ENCODE measurements at regions not wholly inside any gene's neighbourhood (a gene's known extent, or its start where the extent isn't known, plus 50 kb on each side); places are given as distances from the start of the nearest gene placed in this dataset.

- Mint-ChIP-seq H3K36me3 (ENCODE audit: low read depth) (peaks cover 9% of the 10 kb centered on the region), H3K4me1 (ENCODE audit: low read depth) (peaks cover 63% of the 10 kb centered on the region), H3K4me3 (peak overlapping the region; percentile 26), H3K9me3 (no peaks in the 10 kb centered on the region), H3K27ac (peak overlapping the region; percentile 77), H3K27me3 (ENCODE audit: low read depth) (peaks cover 17% of the 10 kb centered on the region)
Observed at GRCh38 chr2:8312221-8312620, 369.6 kb upstream of the ID2 start.

DNA sequence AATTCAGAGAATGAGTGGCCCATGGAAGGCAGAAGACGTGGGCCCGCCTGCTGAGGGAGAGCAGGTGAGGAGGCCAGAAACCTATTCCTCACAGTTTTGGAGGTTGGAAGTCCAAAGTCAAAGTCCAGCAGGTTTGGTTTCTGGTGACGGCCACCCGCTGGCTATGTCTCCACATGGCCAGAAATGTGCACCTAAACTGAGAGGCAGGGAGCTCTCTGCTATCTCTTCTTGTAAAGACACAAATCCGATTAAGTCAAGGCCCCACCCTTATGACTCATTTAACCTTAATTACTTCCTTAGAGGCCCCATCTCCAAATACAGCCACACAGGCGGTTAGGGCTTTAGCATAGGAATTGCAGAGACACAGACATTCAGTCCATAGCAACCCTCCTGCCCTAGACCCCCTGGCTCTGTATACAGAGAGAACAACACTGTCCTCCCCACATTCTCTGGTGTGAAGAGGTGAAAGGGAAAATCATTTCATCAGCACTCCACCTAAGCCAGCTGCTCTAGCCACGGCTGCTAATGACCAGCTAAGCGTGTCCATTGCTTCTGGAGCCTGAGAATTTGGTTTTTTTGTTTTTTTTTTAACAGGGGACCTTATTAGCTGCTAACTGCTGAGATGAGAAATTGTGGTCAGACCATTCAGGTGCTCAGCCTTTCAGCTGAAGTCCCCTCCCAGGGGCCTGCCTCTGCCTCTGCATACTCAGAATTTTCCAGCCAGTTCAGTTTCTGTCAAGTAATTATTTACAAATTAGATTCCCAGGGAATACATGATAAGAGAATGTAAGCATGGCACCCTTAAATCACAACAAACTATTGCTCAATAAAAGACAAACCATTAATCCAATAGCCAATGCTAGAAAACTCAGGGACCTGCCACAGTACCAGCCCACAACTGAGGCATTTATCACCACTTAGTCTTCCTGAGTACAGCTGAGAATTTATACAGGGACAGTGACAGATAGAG lies 368.7 kb upstream of the ID2 start:
- peak overlapping the region; percentile 20 for H3K4me3 Mint-ChIP-seq
- H3K36me3 Mint-ChIP-seq (ENCODE audit: low read depth), result peaks cover 9% of the 10 kb centered on the region
- peaks cover 24% of the 10 kb centered on the region for H3K27me3 Mint-ChIP-seq (ENCODE audit: low read depth)
- no peaks in the 10 kb centered on the region for H3K9me3 Mint-ChIP-seq
- peaks cover 61% of the 10 kb centered on the region for H3K4me1 Mint-ChIP-seq (ENCODE audit: low read depth)
- peak overlapping the region; percentile 77 for H3K27ac Mint-ChIP-seq

DNA sequence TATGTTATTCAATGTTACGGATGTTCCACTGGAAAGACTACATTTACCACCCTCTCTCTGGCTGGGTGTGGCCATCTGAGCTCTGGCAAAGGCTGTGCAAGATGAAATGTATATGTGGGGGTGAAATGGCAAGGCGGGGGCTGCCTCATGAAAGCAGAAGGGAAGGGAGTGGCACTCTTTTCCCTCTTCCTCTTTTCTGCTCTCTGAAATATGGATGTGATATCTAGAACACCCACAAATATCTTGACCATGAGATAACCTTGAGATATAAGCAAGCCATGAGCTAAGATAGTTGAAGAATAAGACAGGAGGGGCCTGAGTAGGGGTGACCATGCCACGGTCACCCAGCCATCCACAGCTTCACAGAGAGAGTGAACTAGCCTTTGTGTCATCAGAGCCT lies 367.8 kb upstream of the ID2 start:
- Mint-ChIP-seq H3K9me3 (no peaks in the 10 kb centered on the region), H3K4me3 (no peak overlapping the region), H3K27ac (no peak overlapping the region), H3K4me1 (ENCODE audit: low read depth) (peaks cover 54% of the 10 kb centered on the region), H3K27me3 (ENCODE audit: low read depth) (peaks cover 24% of the 10 kb centered on the region), H3K36me3 (ENCODE audit: low read depth) (peaks cover 6% of the 10 kb centered on the region)

- H3K27ac Mint-ChIP-seq, result no peak overlapping the region
- H3K36me3 Mint-ChIP-seq (ENCODE audit: low read depth), result peaks cover 3% of the 10 kb centered on the region
- H3K4me3 Mint-ChIP-seq, result no peak overlapping the region
- H3K4me1 Mint-ChIP-seq (ENCODE audit: low read depth), result peaks cover 41% of the 10 kb centered on the region
- peaks cover 31% of the 10 kb centered on the region for H3K27me3 Mint-ChIP-seq (ENCODE audit: low read depth)
- H3K9me3 Mint-ChIP-seq, result no peaks in the 10 kb centered on the region
Observed at GRCh38 chr2:8315531-8316165, 366.2 kb upstream of the ID2 start.

- H3K27ac Mint-ChIP-seq, result no peak overlapping the region
Observed at GRCh38 chr2:8316356-8316755, 365.5 kb upstream of the ID2 start.

DNA sequence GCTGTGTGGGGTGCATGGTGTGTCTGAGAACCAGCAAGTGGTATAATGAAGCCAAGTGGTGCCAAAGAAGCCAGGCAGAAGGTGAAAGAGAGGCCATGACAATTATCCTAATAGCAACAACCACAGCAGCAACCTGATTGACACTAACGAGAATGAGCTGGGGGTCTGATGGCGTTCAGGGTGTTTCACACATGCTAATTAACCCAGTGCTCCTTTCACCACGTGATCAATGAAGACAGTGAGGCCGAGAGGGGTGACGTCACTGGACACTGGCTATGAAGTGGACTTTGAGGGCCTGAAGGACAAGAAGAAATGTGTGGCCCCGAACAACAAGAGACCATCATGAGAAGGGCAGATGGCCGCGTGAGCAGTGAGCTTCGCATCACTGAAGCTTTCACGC lies 364.4 kb upstream of the ID2 start:
- H3K27ac Mint-ChIP-seq, result no peak overlapping the region
- H3K36me3 Mint-ChIP-seq (ENCODE audit: low read depth), result peaks cover 4% of the 10 kb centered on the region
- no peaks in the 10 kb centered on the region for H3K9me3 Mint-ChIP-seq
- H3K27me3 Mint-ChIP-seq (ENCODE audit: low read depth), result peaks cover 34% of the 10 kb centered on the region
- no peak overlapping the region for H3K4me3 Mint-ChIP-seq
- peaks cover 25% of the 10 kb centered on the region for H3K4me1 Mint-ChIP-seq (ENCODE audit: low read depth)

More at GRCh38 chr2:8316356-8316755, 365.5 kb upstream of the ID2 start:
- Mint-ChIP-seq H3K4me1 (ENCODE audit: low read depth) (peaks cover 34% of the 10 kb centered on the region), H3K9me3 (no peaks in the 10 kb centered on the region), H3K36me3 (ENCODE audit: low read depth) (peaks cover 4% of the 10 kb centered on the region), H3K4me3 (no peak overlapping the region), H3K27me3 (ENCODE audit: low read depth) (peaks cover 34% of the 10 kb centered on the region)

DNA sequence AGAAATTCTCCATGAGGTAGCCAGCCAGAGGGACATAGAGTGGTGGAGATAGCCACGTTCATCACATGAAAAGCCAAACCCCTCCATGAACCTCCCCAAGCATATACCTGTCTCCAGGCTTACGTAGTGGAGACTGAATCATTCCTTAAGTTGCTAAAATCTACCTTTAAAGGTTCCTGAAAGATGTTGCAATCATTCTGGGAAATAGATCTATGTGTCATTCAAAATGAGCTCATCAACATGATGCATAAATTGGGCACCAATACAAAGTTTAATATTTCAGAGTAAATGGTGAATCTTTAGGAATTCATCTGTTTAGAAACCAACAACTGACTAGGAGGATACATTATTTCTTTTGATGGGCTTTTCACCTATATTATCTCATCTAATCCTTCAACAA lies 362.6 kb upstream of the ID2 start:
- no peak overlapping the region for H3K4me3 Mint-ChIP-seq
- peaks cover 4% of the 10 kb centered on the region for H3K36me3 Mint-ChIP-seq (ENCODE audit: low read depth)
- peaks cover 13% of the 10 kb centered on the region for H3K4me1 Mint-ChIP-seq (ENCODE audit: low read depth)
- H3K27ac Mint-ChIP-seq, result no peak overlapping the region
- H3K27me3 Mint-ChIP-seq (ENCODE audit: low read depth), result peaks cover 43% of the 10 kb centered on the region
- no peaks in the 10 kb centered on the region for H3K9me3 Mint-ChIP-seq

DNA sequence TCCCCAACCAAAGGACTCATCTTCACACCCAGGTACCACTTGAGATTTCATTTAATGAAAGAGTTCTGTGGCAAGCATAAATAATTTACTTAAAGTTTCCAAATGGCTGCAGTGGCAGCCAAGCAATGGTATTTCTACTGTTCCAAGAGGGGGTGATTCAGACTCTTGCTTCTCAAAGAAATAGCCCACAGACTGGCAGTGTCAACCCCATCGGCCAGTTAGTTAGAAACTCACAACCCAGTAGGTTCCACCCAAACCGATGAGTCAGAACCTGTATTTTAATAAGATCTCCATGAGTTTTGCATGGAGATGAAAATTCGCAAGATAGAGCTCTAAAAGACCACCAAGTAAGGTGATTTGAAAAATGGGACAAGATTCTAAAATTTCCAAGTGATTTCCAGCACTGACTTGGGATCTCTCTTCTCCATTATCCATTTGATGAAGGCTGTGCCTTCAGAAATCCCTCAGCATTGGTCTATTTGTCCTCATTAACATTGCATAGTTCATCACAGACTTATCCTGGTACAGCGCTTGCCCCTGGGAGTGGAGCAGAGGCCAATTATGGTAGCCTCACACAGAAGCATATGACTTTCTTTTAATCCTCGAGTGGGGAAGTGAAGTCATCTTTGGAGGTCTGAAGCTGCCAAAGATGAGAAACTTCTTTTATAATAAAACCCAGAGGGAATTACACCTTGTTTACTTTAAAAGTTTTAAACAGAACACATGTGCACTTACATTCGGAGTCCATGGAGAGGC lies 361.4 kb upstream of the ID2 start:
- Mint-ChIP-seq H3K9me3 (no peaks in the 10 kb centered on the region), H3K36me3 (ENCODE audit: low read depth) (peaks cover 4% of the 10 kb centered on the region), H3K4me1 (ENCODE audit: low read depth) (peaks cover 22% of the 10 kb centered on the region), H3K4me3 (no peak overlapping the region), H3K27ac (no peak overlapping the region), H3K27me3 (ENCODE audit: low read depth) (peaks cover 47% of the 10 kb centered on the region)

DNA sequence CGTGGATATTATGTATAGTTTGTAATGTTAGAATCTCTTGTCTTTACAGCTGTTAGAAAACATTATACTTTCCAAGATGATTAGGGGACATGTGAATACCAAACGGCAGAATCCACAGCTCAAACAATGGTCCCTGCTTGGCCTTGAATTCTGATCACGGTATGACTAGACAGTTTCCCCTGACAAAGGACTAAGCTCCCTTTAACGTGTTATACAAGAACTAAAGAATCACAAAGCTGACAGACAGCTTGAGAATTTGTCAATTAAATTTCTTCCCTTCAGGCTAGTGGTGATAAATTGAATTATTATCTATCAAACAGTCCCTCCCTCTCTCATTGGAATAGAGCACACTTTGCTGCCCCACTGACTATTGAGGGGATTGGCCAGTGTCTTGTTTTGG lies 359.2 kb upstream of the ID2 start:
- no peaks in the 10 kb centered on the region for H3K9me3 Mint-ChIP-seq
- H3K27ac Mint-ChIP-seq, result no peak overlapping the region
- peaks cover 6% of the 10 kb centered on the region for H3K36me3 Mint-ChIP-seq (ENCODE audit: low read depth)
- peaks cover 28% of the 10 kb centered on the region for H3K4me1 Mint-ChIP-seq (ENCODE audit: low read depth)
- no peak overlapping the region for H3K4me3 Mint-ChIP-seq
- H3K27me3 Mint-ChIP-seq (ENCODE audit: low read depth), result peaks cover 35% of the 10 kb centered on the region

DNA sequence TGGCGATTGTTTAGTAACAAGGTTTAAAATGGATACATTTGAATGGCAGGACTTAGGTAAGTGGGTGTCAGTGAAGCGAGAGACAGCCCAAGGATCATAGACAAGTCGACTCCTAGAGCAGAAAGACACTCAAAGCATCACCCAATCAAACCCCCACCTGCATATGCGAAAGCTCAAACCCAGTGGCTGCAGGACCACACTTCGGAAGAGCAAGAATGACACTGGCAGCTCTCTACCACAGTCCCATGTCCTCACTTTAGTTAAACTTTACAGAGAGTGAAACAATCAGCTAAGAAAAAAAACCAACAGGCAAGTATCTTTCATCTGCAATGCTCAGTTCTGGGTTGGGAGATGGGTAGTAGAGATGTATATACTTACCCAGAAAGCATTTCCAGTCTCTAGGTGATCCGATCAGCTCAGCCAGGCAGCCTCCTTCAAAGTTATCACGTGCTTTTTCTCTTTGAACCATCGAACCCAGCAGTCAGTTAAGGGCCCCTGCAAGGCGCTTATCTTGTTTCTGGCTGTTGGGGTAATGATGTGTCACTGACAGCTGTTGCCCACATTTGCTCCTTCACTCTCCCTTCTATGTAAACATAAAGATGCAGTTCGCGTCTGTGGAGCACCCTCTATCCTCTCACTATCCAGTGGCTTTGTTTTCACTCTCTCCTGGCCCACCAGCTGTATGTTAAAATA lies 357.5 kb upstream of the ID2 start:
- Mint-ChIP-seq H3K9me3 (no peaks in the 10 kb centered on the region), H3K27ac (no peak overlapping the region)

DNA sequence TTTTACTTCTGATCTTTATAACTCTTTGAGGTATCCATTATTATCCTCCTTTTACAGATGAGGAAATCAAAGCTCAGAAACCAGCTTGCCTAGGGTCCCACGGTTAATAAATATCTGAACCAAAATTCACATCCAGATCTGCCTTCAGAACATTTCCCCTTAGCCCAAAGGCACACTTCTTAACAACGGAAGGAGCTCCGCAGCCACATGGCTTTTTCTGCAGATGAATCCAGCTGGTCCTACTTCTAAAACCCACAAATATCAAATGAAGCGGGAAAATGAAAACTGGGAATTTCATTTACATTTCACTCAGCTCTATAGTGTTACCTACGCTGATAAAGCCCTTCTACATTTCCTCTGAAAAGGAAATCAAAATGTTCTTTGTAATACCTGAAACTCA lies 357.0 kb upstream of the ID2 start:
- H3K36me3 Mint-ChIP-seq (ENCODE audit: low read depth), result peaks cover 12% of the 10 kb centered on the region
- peaks cover 26% of the 10 kb centered on the region for H3K27me3 Mint-ChIP-seq (ENCODE audit: low read depth)
- H3K4me1 Mint-ChIP-seq (ENCODE audit: low read depth), result peaks cover 47% of the 10 kb centered on the region
- H3K27ac Mint-ChIP-seq, result no peak overlapping the region
- no peak overlapping the region for H3K4me3 Mint-ChIP-seq
- H3K9me3 Mint-ChIP-seq, result no peaks in the 10 kb centered on the region

More for the DNA sequence above, 357.5 kb upstream of the ID2 start:
- peaks cover 9% of the 10 kb centered on the region for H3K36me3 Mint-ChIP-seq (ENCODE audit: low read depth)
- no peak overlapping the region for H3K4me3 Mint-ChIP-seq
- H3K4me1 Mint-ChIP-seq (ENCODE audit: low read depth), result peaks cover 42% of the 10 kb centered on the region
- peaks cover 31% of the 10 kb centered on the region for H3K27me3 Mint-ChIP-seq (ENCODE audit: low read depth)

DNA sequence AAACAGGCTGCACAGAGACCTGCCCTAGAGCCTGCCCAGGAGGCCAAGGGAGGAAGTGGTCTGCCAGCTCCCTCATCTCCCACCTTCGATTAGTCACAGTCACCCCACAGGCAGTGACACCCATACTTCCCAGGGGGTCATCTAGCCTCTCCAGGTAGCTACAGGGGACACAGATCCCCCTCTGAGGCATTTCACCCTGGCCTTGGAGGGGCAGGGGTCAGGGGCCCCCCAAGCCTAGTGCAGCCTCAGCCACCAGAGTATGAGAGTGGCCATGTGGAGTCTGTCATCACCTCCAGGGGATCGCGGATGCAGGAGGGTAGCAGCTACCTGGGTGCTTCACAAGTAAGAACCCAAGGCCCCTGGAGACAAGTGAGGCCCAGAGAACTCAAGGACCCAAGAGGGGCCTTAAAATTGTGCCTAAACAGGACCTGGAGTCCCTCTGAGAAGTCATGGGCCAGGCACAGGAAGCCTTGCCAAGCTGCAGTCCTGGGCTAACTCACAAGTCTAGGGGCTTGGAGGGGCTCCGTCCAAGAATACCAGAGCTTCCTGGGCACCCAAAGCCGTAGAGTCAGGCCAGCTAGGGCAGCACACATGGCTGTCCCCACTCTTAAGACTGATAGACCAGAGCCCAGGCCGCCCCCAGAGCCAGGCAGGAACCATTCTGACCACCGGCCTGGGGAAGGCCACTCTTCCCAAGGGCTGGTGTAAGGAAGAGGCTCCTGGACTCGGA lies 354.3 kb upstream of the ID2 start:
- Mint-ChIP-seq H3K4me3 (no peak overlapping the region), H3K9me3 (no peaks in the 10 kb centered on the region), H3K4me1 (ENCODE audit: low read depth) (peaks cover 53% of the 10 kb centered on the region), H3K27me3 (ENCODE audit: low read depth) (peaks cover 20% of the 10 kb centered on the region), H3K27ac (no peak overlapping the region), H3K36me3 (ENCODE audit: low read depth) (peaks cover 10% of the 10 kb centered on the region)

- H3K4me1 Mint-ChIP-seq (ENCODE audit: low read depth), result peaks cover 53% of the 10 kb centered on the region
- H3K36me3 Mint-ChIP-seq (ENCODE audit: low read depth), result peaks cover 10% of the 10 kb centered on the region
- H3K27me3 Mint-ChIP-seq (ENCODE audit: low read depth), result peaks cover 17% of the 10 kb centered on the region
- H3K27ac Mint-ChIP-seq, result peak overlapping the region; percentile 41
- no peaks in the 10 kb centered on the region for H3K9me3 Mint-ChIP-seq
- H3K4me3 Mint-ChIP-seq, result no peak overlapping the region
Observed at GRCh38 chr2:8328217-8328616, 353.6 kb upstream of the ID2 start.
